ENCODE measurements at regions not wholly inside any gene's neighbourhood (a gene's known extent, or its start where the extent isn't known, plus 50 kb on each side); places are given as distances from the start of the nearest gene placed in this dataset.

DNA sequence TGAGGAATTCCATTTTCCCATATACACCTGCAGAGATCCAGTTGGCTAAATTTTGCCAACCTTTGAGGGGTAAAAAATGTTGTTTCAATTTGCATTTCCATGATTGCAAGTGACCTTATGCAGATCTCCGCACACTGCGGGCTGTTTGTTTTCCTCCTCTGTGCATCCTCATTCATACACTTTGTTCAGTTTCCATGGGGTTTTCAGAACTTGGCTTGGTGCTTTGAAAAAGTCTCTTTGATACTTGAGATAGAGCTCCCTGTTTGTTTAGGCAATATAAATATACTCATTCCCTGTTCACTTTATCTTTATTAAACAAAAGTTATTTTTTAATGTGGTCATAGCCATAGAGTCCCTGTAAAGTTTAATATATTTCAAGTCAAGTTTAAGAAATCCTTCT lies 353.1 kb downstream of the CMPK2 start:
- Histone ChIP-seq H3K4me1 (no peaks in the 10 kb centered on the region), H3K27me3 (no peaks in the 10 kb centered on the region), H3K36me3 (no peaks in the 10 kb centered on the region), H3K9me3 (no peaks in the 10 kb centered on the region), H3K4me3 (no peak overlapping the region), H3K27ac (no peak overlapping the region)
- DNase-seq (no peak), ATAC-seq (no peak)
- intact Hi-C loops (cut with DNase I; ENCODE audit: low total_unique reads) = no loop called here
- in situ Hi-C loops (cut with MboI; ENCODE audit: low sequenced_read_pairs in 4 of 4) = no loop called here
- no peak for TF ChIP-seq POLR2A (IDR thresholded peaks at IDR 0.05)
- TF ChIP-seq, protein P1, sequence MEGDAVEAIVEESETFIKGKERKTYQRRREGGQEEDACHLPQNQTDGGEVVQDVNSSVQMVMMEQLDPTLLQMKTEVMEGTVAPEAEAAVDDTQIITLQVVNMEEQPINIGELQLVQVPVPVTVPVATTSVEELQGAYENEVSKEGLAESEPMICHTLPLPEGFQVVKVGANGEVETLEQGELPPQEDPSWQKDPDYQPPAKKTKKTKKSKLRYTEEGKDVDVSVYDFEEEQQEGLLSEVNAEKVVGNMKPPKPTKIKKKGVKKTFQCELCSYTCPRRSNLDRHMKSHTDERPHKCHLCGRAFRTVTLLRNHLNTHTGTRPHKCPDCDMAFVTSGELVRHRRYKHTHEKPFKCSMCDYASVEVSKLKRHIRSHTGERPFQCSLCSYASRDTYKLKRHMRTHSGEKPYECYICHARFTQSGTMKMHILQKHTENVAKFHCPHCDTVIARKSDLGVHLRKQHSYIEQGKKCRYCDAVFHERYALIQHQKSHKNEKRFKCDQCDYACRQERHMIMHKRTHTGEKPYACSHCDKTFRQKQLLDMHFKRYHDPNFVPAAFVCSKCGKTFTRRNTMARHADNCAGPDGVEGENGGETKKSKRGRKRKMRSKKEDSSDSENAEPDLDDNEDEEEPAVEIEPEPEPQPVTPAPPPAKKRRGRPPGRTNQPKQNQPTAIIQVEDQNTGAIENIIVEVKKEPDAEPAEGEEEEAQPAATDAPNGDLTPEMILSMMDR (IDR thresholded peaks at IDR 0.05 in 4 of 5, conservative IDR thresholded peaks at IDR 0.05 in 1 of 5) = no peak

DNA sequence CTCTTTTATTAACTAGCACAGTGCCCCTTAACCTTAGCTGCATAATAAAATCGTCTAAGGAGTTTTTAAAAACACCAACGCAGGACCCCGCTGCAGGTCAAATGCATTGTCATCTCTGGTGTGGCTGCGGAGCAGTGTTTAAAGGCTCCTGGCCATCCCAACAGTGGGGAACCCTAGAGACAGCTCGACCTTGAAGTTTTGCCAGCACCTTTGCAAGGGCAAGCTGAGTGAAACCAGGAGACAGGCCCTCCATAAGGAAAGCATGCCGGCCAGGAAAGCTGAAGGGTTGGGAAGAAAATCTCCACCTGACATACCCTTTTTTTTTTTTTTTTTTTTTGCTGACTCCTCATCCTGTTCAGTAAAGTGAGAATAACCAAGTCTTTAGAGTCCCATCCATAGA lies 349.0 kb downstream of the CMPK2 start:
- Histone ChIP-seq H3K4me3 (no peak overlapping the region), H3K27me3 (no peaks in the 10 kb centered on the region), H3K4me1 (no peaks in the 10 kb centered on the region), H3K9me3 (no peaks in the 10 kb centered on the region), H3K36me3 (no peaks in the 10 kb centered on the region), H3K27ac (no peak overlapping the region)
- no peak for TF ChIP-seq POLR2A (IDR thresholded peaks at IDR 0.05)
- TF ChIP-seq, protein P1 (IDR thresholded peaks at IDR 0.05 in 4 of 5, conservative IDR thresholded peaks at IDR 0.05 in 1 of 5) = no peak
- in situ Hi-C loops (cut with MboI; ENCODE audit: low sequenced_read_pairs in 4 of 4) (no loop called here), intact Hi-C loops (cut with DNase I; ENCODE audit: low total_unique reads) (no loop called here)
- no peak for ATAC-seq
- no peak for DNase-seq

DNA sequence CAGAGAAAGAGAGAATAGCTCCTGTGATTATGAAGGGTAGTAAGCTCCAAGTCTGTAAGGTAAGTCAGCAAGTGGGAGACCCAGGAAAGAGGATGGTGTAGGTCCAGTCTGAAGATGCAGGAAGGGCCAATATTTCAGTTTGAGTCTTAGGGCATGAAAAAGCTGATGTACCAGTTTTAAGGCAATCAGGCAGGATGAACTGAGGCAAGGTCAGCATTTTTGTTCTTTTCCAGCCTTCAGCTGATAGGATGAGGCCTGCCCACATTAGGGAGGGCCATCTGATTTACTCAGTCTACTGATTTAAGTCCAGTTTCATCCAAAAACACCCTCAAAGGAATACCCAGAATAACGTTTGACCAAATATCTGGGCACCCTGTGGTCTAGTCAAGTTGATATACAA lies 347.3 kb downstream of the CMPK2 start:
- Histone ChIP-seq H3K36me3 (no peaks in the 10 kb centered on the region), H3K27ac (no peak overlapping the region), H3K4me3 (no peak overlapping the region), H3K27me3 (no peaks in the 10 kb centered on the region), H3K9me3 (no peaks in the 10 kb centered on the region), H3K4me1 (no peaks in the 10 kb centered on the region)
- in situ Hi-C loops (cut with MboI; ENCODE audit: low sequenced_read_pairs in 4 of 4) = no loop called here
- no peak for TF ChIP-seq POLR2A (IDR thresholded peaks at IDR 0.05)
- TF ChIP-seq, protein P1 (IDR thresholded peaks at IDR 0.05 in 4 of 5, conservative IDR thresholded peaks at IDR 0.05 in 1 of 5) = no peak
- ATAC-seq = no peak
- intact Hi-C loops (cut with DNase I; ENCODE audit: low total_unique reads) = no loop called here
- DNase-seq = no peak

DNA sequence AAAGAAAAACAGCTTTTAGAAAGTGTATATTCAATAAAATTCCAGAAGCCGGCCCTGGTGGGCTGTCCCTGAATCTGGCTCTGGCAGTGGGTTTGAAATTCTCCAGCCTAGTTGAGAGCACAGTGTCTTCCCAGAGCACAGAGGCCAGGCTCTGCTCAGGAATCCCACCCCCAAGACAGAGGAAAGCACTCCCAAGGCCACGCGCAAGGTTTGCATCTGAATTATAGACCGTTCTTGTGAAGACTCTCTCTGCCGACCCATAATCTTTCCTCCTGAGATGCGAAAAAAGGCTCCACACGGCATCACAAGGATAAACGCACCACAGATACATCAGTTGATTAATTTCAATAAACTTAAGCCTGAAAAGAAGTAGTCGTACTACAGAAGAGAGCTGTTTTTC lies 342.2 kb downstream of the CMPK2 start:
- in situ Hi-C loops (cut with MboI; ENCODE audit: low sequenced_read_pairs in 4 of 4) (no loop called here), intact Hi-C loops (cut with DNase I; ENCODE audit: low total_unique reads) (no loop called here)
- DNase-seq = no peak
- no peaks in the 10 kb centered on the region for H3K36me3 ChIP-seq
- no peak overlapping the region for H3K4me3 ChIP-seq
- no peak for ATAC-seq
- H3K27me3 ChIP-seq = no peaks in the 10 kb centered on the region
- H3K27ac ChIP-seq = no peak overlapping the region
- no peak for TF ChIP-seq POLR2A (IDR thresholded peaks at IDR 0.05)
- TF ChIP-seq, protein P1 (IDR thresholded peaks at IDR 0.05 in 4 of 5, conservative IDR thresholded peaks at IDR 0.05 in 1 of 5) = no peak
- H3K4me1 ChIP-seq = no peaks in the 10 kb centered on the region
- H3K9me3 ChIP-seq = no peaks in the 10 kb centered on the region

DNA sequence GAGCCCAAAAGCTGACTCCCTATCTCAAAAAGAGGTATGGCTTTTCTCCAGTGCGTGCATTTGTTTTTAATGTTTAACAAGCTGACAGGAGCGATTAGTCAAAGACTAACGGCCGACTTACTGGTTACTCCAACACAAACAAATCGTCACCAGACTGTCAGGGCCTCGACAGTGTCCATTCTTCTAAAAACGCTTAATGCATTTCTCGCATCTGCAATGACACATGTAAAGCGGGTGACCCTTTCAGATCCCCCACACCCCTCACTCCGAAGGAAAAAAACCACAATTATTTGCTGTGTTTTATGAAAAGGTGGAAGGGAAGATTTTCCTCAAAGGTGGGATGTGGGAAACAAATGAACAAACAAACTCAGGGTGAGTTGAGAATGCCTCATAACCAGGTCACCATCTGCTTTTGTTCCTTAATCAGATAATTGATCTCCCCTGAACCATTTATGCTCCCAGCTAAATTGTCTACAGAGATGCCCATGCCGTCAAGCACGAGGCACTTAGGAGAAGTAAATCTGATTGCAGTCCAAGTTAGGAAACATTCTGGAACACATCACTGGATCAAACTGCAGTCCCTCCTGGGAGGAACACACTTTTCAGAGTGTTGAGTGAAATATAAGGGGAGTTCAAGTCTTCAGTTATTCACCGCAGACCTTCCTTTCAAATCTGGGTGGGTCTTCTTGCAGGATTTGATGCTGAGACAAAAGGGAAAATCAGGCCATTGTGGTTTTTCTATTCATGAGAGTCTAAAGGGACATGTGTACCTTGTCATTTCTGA lies 340.8 kb downstream of the CMPK2 start:
- DNase-seq (no peak), ATAC-seq (no peak)
- no peak overlapping the region for H3K27ac ChIP-seq
- no peak overlapping the region for H3K4me3 ChIP-seq
- in situ Hi-C loops (cut with MboI; ENCODE audit: low sequenced_read_pairs in 4 of 4) (no loop called here), intact Hi-C loops (cut with DNase I; ENCODE audit: low total_unique reads) (no loop called here)
- TF ChIP-seq POLR2A (IDR thresholded peaks at IDR 0.05) = no peak
- TF ChIP-seq, protein P1 (IDR thresholded peaks at IDR 0.05 in 4 of 5, conservative IDR thresholded peaks at IDR 0.05 in 1 of 5) = no peak
- no peaks in the 10 kb centered on the region for H3K4me1 ChIP-seq
- no peaks in the 10 kb centered on the region for H3K27me3 ChIP-seq
- no peaks in the 10 kb centered on the region for H3K9me3 ChIP-seq
- no peaks in the 10 kb centered on the region for H3K36me3 ChIP-seq

Measured in gastrocnemius medialis (tissue), 4 donors.